Left cardiac atrium (tissue), 4 donors: ENCODE measurements at regions not wholly inside any gene's neighbourhood (a gene's known extent, or its start where the extent isn't known, plus 50 kb on each side); places are given as distances from the start of the nearest gene placed in this dataset.

Source experiments
- ATAC-seq, 2 donors: fragments of 200-7000 bp; cut with Tn5 transposase; one replicate each; pipeline ENCODE4 v1.9.1; 2020; ENCODE audit warnings: mild to moderate bottlenecking in 2 of 2, moderate library complexity in 2 of 2
- DNase-seq: peaks from one replicate; pipeline ENCODE4 v3.0.0-alpha.2; 2020
- intact Hi-C, 2 donors: fragments of 100-400 bp; cut with DNase I; formaldehyde crosslinking; loops; one replicate each; pipeline versions ENCODE4 v1.14.1 to v1.15.1; 2022 to 2023
- donor health status: DM: no; HTN: yes; CAD: no.
- donor health status: DM: no; HTN: yes; CAD: no; lungs with severe emphysema.
- donor health status: DM: yes; HTN: yes; CAD: no.
- donor health status: Dilated cardiomyopathy.

- no peak for DNase-seq
- intact Hi-C loops = no loop called here
- no peak for ATAC-seq
Measured at GRCh38 chr1:218568962-218569550, 223.9 kb downstream of the TGFB2 start.

- no peak for ATAC-seq
- no peak for DNase-seq
- intact Hi-C loops = no loop called here
Measured at GRCh38 chr1:218570456-218570855, 225.3 kb downstream of the TGFB2 start.

GRCh38 chr1:218571491-218571890 is 226.4 kb downstream of the TGFB2 start:
- no peak for ATAC-seq
- DNase-seq = no peak
- intact Hi-C loops = no loop called here

GRCh38 chr1:218572050-218572449 is 226.9 kb downstream of the TGFB2 start:
- DNase-seq (no peak), ATAC-seq (no peak)
- intact Hi-C loops = no loop called here

GRCh38 chr1:218573925-218574324 is 228.8 kb downstream of the TGFB2 start:
- ATAC-seq = no peak
- DNase-seq = no peak
- intact Hi-C loops = no loop called here

DNA sequence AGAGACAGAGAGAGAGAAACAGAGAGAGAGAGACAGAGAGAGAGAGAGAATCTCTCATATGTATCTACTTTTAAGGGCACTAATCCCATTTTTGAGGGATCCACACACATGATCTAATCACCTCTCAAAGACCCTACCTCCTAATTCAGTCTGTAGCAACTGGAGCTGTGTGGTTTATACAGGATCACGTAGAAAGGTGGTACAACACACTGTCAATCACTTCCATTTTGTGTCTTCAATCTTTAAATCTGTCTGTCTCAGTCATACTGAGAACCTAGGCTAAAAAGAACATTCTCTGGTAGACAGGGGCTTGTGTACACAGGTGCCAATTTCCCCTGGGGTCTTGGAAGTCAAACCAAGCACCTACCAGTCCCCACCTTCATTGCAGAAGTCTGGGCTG is 229.9 kb downstream of the TGFB2 start:
- ATAC-seq = no peak
- intact Hi-C loops = no loop called here
- DNase-seq = no peak

DNA sequence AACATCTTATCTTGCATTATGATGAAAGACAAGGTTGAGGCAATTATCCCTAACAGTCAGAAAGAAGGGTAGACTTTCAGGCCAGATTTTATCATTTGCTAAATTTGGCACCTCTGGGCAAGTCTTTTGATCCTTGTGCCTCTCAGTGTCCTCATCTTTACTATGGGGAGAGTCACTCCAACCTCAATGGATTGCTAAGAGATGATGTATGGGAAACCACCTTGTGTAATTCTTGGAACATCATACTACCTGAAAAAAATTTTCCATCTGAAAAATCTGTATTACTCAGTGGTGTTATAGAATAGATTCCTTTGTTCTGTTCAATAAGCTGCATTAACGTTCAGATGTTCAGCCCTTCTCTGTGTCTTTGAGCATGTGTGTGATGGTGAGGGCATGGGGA is 230.7 kb downstream of the TGFB2 start:
- DNase-seq (no peak), ATAC-seq (no peak)
- intact Hi-C loops = no loop called here

GRCh38 chr1:218582646-218583045 is 237.5 kb downstream of the TGFB2 start:
- no peak for DNase-seq
- ATAC-seq = no peak
- intact Hi-C loops = no loop called here

GRCh38 chr1:218584418-218585155 is 239.5 kb downstream of the TGFB2 start:
- intact Hi-C loops = no loop called here
- DNase-seq = no peak
- no peak for ATAC-seq

GRCh38 chr1:218585511-218586184 is 240.5 kb downstream of the TGFB2 start:
- ATAC-seq (peak in 1 of 2 donors; percentile 61), DNase-seq (peak; percentile 37)
- intact Hi-C loops = no loop called here

GRCh38 chr1:218587900-218588299 is 242.8 kb downstream of the TGFB2 start:
- DNase-seq = no peak
- intact Hi-C loops = no loop called here
- ATAC-seq = no peak

DNA sequence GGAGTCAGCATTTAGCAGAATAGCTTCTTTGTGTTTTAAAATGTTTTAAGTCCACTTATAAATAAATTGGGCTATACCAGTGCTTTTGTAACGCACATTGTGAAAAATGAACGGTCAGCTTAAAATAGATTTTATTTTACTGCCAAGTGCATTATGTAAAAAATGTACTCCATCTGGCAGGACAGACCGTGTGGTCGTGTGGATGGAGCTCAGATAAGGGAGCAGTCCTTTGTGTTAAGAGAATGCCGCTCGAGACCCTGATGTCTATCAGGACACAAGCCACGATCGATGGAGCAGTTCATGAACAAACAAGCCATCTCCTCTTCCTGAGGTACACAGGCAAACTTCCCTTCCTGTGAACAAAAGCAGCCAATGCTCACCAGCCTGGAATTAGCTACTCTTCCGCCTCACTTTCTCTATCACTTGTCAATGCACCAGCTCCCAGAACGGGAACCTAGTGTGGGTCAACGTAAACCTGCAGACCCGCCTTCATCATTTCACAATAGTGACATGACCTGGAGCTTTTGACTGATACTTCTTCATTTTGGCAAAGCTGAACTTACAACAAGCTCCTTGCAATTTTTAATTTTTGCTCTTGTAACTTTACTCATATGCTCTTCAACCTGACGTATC is 243.5 kb downstream of the TGFB2 start:
- intact Hi-C loops = no loop called here
- DNase-seq (no peak), ATAC-seq (no peak)

DNA sequence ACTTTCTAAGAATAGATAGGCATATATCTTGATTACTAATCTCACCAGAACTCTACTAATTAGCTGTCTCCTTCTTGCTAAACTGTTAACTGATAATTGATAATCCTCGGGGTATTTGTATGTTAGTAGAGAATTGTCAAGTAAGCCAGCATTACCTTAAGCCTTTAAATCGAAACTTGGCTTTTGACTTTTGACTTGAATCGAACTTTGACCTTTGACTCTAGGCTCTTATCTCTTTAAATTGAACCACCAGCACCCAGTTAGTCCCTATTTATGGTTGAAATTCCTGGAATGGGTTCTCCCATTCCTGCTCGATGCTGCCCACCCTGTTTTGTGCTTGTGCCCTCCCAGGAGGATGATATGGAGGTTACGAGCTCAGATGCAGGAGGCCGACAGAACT is 244.4 kb downstream of the TGFB2 start:
- DNase-seq (no peak), ATAC-seq (no peak)
- intact Hi-C loops = no loop called here

DNA sequence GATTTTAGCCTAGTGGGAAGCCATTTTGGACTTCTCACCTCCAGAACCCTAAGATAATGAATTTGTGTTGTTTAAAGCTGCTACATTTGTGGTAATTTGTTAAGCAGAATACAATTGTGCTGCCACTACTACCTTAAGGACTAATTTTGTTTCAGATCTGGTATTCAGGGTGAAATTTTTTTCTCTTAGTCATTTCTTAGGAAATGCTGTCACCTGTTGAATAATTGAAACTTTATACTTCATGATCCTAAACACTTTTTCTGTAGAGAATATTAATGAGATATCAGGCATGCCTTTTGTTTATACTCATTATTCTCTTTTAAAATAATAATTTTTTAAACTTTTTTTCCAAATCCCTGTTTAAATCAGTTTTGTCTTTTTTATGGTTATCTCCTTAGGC is 246.8 kb downstream of the TGFB2 start:
- DNase-seq = no peak
- intact Hi-C loops = no loop called here
- no peak for ATAC-seq

DNA sequence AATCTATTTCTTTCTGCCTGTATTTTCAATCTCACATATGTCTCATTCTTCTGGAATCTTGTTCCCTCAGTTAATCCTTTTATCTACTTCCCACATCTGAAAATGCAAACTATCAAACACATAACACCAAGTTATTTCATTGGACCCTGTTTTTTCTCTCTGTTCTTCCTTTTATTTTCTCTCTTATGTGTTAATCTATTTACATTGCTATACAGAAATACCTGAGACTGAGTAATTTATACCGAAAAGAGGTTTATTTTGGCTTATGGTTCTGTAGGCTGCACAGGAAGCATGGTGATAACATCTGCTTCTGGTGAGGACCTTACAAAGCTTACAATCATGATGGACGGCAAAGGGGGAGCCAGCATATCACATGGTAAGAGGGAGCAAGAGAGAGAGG is 247.6 kb downstream of the TGFB2 start:
- intact Hi-C loops = no loop called here
- DNase-seq (no peak), ATAC-seq (no peak)

DNA sequence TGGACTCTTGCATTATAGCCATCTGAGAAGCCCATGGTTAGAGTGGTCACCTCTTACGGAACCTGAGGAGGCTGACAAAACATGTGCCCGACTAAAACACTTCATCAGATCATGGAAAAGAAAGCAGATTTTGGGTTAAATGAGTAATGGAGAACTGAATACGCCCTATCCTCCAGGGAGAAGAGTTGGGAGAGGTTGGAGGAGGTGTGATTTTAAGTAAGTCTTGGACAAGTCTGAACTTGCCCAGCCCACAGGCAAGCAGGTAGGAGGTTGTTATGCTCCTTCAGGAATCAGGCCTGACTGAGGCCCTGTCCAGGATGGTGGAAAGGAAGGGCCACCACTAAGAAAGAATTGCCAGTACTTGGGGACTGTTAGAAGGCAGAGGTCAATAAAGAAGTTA is 255.8 kb downstream of the TGFB2 start:
- ATAC-seq (no peak), DNase-seq (no peak)
- intact Hi-C loops = no loop called here

DNA sequence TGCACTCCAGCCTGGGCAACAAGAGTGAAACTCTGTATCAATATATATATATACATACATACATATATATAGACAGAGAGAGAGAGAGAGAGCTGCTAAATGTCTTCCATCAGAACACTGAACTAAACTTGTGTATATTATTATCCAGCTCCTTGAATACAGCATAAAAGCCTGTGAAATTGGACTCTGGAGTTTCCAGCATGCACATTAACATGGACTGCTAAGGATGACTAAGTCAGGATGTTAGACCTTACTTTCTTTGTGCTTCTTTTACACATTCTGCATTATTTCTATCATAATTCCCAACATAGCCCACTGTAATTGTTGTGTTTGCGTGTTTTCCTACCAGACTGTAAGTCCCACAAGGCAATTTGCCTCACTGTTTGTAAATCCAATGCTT is 259.1 kb downstream of the TGFB2 start:
- ATAC-seq (no peak), DNase-seq (no peak)
- intact Hi-C loops = no loop called here

- ATAC-seq (no peak), DNase-seq (no peak)
- intact Hi-C loops = no loop called here
Measured at GRCh38 chr1:218611916-218612585, 266.9 kb downstream of the TGFB2 start.

GRCh38 chr1:218613105-218613504 is 268.0 kb downstream of the TGFB2 start:
- DNase-seq = no peak
- no peak for ATAC-seq
- intact Hi-C loops = no loop called here

- DNase-seq (no peak), ATAC-seq (no peak)
- intact Hi-C loops = no loop called here
Measured at GRCh38 chr1:218614031-218614430, 268.9 kb downstream of the TGFB2 start.
